GM19023 (cell line): ENCODE measurements at regions not wholly inside any gene's neighbourhood (a gene's known extent, or its start where the extent isn't known, plus 50 kb on each side); places are given as distances from the start of the nearest gene placed in this dataset.

ENCODE experiments used
- ATAC-seq: cut with Tn5 transposase; IDR thresholded peaks from one replicate; pipeline ENCODE4 v1.9.1; 2021; ENCODE audit warnings: mild to moderate bottlenecking, moderate library complexity; ENCODE audit not compliant: unreplicated experiment

DNA sequence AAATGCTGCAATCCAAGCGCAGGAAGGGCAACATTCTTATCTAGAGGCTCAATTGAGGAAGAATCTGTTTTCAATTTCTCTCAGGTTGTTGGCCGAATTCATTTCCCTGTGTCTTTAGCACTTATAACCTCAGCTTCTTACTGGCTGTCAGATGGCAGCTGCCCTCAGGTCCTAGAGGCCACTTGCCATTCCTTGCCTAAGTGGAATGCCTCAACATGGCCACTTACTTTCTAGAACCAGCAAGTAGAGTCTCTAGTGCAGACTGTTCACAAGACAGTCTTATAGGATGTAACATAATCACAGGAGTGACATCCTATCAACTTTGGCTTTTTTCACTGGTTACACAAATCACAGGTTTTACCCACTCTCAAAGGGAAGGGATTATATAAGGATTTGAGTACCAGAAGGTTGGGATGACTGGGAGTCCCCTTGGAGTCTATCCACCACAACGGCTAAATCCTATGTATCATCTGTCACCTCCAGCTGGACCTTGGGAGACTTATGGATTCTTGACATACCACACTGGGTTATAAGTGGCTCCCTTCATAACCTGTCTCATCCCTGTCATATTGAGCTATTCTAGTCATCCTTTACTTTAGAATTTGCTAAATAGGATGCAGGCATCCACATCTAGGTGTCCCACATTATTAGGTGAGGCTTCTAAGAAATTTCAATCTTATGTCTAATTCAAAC lies 297.9 kb upstream of the CTSO start:
- ATAC-seq = no peak

DNA sequence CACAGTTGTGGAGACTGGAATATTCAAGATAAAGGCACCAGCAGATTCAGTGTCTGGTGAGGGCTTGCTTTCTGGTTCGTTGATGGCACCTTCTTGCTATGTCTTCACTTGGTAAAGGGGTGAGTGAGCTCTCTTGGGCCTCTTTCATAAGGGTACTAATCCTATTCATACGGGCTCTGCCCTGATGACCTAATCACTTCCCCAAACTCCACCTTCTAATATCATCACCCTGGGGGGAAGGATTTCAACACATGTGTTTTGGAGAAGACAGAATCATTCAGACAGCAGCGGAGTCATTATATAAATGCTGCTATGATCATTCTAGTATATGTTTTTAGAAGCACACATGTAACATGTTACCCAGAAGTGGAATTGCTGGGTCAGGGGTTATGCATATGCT lies 295.3 kb upstream of the CTSO start:
- ATAC-seq = no peak

DNA sequence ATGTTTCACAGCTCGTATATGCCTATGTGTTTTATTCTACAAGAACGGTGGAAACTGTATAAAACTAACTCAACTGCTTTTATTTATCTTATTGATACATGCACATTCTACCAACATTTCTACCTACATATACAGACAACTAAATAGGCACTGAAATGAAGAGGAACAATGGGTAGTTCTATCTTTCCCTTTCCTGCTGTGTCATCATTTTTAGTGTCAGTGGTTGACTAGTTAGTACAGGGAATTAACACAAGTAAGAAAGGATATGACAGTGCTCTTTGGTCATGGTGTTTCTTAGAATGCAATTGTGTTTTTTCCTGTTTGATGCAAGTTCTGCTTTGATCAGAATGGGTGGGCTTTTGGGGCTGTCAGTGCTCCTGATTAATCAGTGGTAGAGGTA lies 293.8 kb upstream of the CTSO start:
- ATAC-seq = no peak

DNA sequence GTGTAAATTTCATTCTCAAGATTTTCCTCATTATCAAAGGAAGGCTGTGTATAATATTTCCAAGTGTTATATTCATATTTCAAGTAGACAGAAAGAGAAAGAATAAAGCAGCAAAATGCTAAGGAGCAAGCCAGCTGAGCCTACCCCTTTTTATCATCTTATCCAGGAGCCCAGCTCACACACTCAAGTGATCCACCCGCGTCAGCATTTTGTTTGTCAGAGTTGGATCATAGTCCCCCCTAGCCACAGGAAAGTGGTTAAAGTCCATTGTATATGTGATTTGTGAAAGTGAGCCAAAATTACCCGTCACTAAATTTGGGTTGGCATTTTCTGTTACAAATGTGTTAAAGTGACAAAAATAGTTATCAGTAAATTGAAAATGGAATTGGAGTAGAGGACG lies 289.3 kb upstream of the CTSO start:
- ATAC-seq = no peak

- no peak for ATAC-seq
These were observed 288.7 kb upstream of the CTSO start for GRCh38 chr4:156242390-156242789.

GRCh38 chr4:156241896-156242295 lies 288.2 kb upstream of the CTSO start:
- no peak for ATAC-seq

GRCh38 chr4:156238171-156238570 lies 284.5 kb upstream of the CTSO start:
- ATAC-seq = no peak

DNA sequence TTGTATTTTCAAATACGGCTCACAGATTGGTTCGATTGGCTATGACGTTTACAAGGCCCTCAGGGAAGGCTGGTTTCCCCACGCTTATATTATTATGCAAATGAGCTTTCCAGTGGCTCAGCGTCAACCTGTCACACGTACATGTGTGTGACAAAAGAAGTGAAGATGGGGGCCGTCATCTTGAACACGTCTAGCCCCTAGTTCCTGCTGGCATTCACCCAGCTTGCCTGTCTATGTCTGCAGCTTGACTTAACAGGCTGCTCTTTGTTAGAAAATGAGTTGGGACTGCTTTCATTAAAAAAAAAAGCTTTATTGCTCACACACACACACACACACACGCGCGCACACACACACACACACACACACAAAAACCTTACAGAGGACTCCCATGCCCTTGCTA lies 283.6 kb upstream of the CTSO start:
- ATAC-seq = no peak

DNA sequence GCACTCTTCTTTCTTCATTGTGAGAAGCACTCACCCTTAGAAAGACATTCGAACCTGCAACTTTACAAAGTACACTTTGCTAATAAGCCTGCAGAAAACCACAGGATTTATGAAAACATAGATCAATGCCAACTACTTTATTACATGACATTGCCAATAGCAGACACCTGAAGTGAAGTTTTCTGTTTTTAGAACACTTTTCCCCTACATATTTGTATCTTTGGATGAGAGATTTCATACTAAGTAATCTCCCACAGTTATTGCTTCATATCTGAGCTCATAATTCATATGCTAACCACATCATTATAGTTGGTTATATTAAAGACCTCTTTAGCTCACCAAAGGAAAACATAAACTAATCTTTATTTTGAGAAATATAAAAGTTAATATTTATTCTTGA lies 276.5 kb upstream of the CTSO start:
- no peak for ATAC-seq

GRCh38 chr4:156228676-156229075 lies 275.0 kb upstream of the CTSO start:
- ATAC-seq = no peak

- ATAC-seq = no peak
These were observed 273.7 kb upstream of the CTSO start for GRCh38 chr4:156227321-156227720.

DNA sequence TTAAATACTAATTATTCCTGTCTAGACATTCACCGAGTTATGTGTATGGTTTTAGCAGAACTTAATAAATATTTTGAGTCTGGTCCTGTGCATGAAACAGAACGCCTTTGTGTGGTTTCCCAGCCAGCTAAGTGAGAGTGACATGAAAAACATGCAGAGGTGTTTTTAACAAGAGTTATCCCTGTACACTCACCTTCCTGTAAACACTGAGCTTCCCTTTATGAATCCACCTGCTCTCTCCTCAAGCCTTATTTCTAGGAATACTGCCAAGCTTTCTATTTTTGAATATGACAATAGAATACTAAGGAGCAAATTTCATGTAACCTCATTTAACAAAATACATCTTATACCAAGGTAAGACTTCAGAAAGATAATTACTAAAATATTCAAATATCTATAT lies 270.3 kb upstream of the CTSO start:
- no peak for ATAC-seq

DNA sequence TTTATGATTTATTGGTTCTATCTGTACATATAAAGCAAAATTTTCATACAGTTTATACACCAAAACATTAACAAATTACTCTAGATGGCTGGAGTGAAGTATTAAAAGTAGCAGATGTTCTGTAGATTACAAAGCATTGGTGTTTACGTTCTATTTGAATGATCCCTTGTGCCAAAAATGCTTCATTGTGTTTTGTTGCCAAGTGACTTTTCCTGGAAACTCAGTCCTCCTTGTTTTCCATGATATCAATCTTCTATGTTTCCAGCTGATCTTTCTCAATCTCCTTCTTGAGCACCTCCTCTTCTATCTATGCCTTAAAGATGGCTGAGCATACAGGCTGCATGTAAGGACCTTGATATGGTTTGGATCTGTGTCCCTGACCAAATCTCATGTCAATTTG lies 263.6 kb upstream of the CTSO start:
- no peak for ATAC-seq

- ATAC-seq = peak; percentile 66
These were observed 247.4 kb upstream of the CTSO start for GRCh38 chr4:156201050-156201449.

DNA sequence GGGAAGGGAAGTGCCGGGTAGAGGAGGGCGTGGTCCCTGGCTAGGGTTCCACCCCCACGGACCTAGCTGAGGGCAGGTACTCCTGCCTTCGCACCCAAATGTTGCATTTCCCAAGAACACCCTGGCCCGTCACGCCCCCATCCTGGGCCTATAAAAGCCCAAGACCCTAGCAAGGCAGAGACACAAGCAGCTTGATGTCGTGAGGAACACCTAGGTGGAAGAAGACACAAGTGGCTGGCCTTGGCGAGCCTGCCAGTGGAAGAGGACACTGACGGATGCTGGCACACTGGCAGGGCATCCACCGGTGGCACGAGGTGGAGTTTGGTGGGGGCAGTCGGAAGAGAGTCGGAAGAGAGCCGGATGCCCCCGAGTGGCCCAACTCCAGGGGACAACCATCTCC lies 244.8 kb upstream of the CTSO start:
- ATAC-seq = no peak

- ATAC-seq = no peak
These were observed 243.6 kb upstream of the CTSO start for GRCh38 chr4:156197216-156197615.

DNA sequence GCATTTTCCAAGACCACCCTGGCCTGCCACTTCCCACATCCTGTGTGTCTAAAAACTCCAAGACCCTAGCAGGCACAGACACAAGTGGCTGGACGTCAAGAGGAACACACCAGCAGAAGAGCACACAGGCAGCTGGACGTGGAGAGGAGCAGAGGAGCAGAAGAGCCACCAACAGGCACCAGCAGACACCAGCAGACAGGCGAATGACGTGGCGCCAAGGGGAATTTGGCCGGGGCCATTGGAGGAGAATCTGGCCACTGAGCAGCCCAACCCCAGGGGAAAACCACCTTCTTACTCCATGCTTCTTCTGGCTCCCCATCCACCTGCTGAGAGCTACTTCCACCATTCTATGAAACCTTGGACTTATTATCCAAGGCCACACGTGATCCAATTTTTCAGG lies 243.1 kb upstream of the CTSO start:
- ATAC-seq = peak; percentile 34

DNA sequence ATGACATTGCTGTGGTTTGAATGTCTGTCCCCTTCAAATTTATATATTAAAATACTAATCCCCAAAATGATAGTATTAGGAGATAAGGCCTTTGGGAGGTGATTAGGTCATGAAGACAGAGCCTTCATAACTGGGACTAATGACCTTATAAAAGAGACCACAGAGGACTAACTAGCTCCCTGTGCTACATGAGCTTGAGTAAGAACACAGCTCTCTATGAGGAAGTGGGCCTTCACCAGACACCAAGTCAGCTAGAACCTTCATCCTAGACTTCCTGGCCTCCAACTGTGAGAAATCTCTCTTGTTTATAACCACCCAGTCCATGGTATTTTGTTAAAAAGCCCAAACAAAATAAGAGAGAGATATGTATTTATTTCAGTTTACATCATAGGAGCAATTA lies 242.2 kb upstream of the CTSO start:
- ATAC-seq = peak; percentile 88

GRCh38 chr4:156194896-156195295 lies 241.2 kb upstream of the CTSO start:
- ATAC-seq = no peak

- ATAC-seq = no peak
These were observed 240.1 kb upstream of the CTSO start for GRCh38 chr4:156193800-156194199.

DNA sequence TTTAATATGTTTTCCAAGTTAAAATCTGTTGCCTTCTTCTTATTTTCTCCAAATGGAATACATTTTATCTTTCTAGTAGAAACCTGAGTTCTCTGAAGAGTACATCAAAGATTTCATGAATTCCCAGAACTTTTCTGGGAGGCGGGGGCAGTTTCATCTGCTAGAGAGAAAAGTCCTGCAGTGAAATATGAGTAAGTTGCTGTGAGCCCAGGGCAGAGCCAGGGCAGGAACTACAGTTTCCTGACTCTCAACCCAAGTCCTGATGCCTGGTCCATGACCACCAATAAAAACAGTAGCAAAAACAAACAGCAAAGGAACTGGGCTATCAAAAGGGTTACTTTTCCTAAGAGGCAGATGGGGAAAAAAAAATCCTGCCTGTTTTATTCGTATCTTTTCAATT lies 239.4 kb upstream of the CTSO start:
- ATAC-seq = no peak

DNA sequence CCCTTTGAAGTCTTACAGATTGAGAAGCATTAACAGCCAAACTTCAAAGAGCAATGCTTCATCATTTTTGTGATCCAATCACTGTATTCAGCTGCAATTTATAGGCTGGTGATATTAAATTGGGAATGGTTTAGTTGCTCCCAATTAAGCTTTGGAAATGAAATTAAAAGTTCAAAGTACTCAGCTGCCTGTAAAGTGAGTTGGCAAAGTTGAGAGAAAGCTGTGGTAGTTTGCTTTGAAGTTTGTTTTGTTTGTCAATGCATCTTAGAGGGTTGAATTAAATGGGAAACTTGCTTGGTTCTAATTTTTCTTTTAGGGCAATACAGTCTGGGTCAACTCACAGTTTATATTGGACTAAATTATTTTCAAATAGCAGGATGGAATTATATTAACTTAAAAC lies 238.4 kb upstream of the CTSO start:
- ATAC-seq = no peak

- ATAC-seq = no peak
These were observed 237.5 kb upstream of the CTSO start for GRCh38 chr4:156191044-156191781.
